NCI-H2081 (cell line): ENCODE measurements at regions not wholly inside any gene's neighbourhood (a gene's known extent, or its start where the extent isn't known, plus 50 kb on each side); places are given as distances from the start of the nearest gene placed in this dataset.
"Not testable (repeated sequence)": the region's sequence is repeated elsewhere in the genome, so short reads cannot be mapped to it uniquely, and the experiment has no call there.

Experiments
- DNase-seq, 2 experiments: peaks; one replicate each; lab custom pipeline; 2025; lab: John Stamatoyannopoulos, UW

DNA sequence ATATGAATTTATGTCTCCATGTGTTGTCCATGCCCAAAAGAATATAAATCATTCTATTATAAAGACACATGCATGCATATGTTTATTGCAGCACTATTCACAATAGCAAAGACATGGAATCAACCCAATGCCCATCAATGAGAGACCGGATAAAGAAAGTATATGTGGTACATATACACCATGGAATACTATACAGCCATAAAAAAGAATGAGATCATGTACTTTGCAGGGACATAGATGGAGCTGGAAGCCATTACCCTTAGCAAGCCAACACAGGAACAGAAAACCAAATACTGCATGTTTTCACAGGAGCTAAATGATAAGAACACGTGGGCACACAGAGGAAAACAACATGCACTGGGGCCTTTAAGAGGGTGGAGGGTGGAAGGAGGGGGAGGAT is 639.1 kb downstream of the GATA3 start:
- DNase-seq = not testable (repeated sequence)

GRCh38 chr10:8696746-8697145 is 642.3 kb downstream of the GATA3 start:
- no peak for DNase-seq

- DNase-seq = no peak
Observed at GRCh38 chr10:8700689-8701088, 646.2 kb downstream of the GATA3 start.

GRCh38 chr10:8702181-8702580 is 647.7 kb downstream of the GATA3 start:
- no peak for DNase-seq

DNA sequence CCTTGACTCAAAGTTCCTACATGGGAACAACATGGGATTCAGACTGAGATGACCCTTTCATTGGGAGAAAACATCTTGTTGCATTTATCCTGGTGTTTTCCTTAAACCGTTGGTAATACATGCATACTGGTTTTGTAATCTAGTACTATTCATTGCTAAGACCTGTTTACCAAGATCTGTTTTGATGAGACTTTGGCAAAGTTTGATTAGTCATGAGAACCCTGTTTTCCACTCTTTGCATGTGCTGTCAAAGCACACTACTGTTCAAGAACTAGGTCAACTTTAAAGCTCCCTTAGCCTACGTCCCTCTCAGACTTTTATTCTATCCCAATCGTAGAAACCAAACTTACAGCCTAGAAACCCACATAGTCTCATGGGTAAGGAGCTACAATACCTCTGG is 650.9 kb downstream of the GATA3 start:
- DNase-seq = no peak

GRCh38 chr10:8712656-8713055 is 658.2 kb downstream of the GATA3 start:
- DNase-seq = no peak

DNA sequence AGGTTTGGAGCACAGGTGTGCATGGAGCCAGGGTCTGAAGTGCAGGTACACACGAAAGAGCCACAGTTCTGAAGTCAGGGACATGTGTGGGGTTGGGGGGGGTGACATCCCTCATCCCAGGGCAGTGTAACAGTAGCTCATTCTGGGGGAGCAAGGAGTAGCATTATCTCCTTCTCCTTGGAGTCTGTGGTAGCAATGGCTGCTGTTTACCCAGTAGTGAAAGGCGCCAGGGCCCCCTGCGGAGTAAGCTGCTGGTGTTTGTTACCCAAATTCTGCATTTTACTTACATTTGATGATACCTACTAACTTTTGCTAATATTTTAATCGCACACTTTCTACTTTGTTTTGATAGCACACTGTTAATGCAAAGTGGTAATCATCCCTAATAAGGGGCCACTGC is 665.5 kb downstream of the GATA3 start:
- DNase-seq = no peak

DNA sequence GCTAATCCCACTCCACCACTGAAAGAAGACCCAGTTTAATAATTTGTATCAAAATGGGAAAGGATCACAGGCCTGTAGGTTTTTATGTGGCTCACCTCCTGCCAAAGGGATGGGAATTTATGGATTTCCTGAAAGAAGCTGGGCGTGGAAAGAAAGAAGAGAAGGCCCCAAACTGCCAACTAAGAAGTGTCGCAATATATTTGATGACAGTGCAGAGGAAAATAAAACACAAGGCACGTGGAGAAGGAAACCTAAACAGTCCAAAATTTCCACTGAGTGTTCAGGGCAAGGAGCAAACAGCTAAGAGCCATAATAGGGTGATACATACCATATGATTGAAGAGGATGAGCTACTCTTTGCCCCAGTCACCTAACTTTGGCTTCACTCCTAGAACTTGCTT is 667.2 kb downstream of the GATA3 start:
- no peak for DNase-seq

- DNase-seq = no peak
Observed at GRCh38 chr10:8722835-8723234, 668.3 kb downstream of the GATA3 start.

- DNase-seq = no peak
Observed at GRCh38 chr10:8725343-8725742, 670.9 kb downstream of the GATA3 start.

DNA sequence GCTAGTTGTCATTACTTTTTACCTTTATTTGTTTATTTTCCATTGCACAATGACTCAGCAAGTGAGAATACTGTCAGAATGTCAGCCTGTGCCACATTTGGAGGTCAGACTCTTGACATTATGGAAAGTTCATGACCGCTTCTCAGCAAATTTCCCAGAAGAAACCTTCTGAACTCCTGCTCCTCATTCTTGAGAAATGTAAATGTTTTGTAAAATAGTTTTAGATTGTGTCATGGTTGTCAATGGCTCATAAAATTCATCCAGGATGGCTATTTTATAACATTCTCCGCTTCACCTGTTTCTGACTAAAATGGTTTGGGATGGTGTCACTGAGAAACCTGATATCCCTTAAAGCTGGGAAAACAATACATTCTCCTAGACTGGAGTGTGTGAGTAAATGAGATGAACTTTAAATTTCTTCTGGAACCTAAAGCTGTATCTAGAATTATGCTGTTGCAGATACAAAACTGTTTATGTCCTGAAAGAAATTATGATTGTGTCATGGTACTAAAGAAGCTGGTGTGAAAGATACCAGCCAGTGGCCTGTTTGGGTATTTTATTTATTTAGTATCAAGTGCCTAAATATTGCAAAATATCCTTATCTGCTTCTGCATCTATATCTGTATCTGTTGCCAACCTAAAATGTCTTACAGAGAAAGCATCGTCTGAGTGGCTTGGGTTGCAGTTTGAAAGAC is 671.7 kb downstream of the GATA3 start:
- DNase-seq = no peak

DNA sequence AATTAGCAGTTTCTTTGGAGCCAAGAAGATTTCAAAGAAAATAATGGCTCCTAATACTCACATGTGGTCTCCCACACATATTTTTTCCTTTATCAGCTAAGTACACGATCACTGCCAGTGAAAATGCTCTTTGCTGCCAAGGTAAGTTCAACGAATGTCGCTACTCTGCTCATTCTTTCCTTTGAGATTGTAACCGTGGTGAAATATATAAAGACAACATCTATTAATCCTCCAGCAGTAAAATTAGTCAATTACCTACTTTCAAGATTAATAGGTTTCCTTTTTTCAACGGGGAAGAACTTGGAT is 672.2 kb downstream of the GATA3 start:
- DNase-seq = no peak

DNA sequence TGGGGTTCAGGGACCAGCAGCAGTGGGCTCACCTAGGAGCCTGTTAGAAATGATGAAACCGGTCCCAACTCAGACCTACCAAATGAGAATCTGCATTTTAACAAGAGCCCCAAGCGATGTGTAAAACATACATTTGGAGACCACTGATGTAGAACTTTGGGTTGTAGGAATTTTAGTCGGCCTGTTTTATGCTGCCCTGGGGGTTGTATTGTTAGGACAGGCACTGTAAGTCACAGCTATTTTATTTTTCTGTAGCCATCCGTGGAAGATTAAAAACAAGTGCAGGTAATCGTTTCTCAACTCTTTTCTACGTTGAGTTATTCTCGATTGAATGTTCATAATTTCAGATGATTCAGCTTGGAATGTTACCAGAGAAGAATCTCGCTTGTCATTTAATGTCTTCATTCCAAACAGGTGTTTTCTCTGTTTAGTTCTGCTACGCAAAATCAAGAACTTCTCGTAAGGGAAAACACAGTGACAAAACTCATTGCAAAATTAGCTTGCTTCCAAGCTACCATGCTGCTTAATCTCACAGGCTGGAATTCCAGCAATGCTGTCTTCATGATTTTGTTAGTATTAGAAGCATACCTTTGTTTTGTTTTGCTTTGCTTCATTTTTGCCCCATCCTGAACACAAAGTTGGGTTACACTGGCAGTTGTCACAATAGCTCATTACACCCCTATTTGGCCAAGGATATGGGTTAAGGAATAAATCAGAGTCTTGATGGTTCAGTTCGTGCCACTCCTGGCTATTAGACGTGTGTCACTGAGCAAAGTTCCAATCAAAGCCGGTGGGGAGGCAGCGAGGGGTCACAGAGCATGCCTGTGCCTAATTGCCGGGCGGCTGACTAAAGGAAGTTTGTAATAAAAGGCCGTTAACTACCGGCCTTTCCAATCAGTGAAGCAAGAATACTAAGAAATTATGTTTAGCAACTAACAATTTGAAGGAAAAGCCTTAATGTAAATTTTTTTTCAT is 676.9 kb downstream of the GATA3 start:
- no peak for DNase-seq

DNA sequence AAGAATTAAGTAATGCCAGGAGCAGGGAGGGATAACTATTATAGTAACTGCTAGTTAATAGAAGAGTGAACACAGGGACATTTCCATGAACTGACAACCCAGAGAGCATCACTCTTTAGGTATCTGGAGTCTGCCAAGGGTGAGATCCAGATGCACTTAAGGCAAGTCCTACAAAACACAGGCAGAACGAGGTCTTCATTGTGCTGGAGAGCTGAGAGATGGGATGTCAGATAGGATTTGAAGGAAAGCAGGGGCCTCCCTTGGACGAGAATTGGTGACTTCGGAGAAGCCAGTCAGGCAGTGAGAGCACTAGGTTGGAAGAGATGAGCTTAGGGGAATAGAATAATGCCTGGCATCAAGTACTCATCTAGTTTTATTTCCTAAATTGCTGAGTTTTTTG is 684.5 kb downstream of the GATA3 start:
- no peak for DNase-seq

- DNase-seq = no peak
Observed at GRCh38 chr10:8752146-8752843, 697.8 kb downstream of the GATA3 start.

DNA sequence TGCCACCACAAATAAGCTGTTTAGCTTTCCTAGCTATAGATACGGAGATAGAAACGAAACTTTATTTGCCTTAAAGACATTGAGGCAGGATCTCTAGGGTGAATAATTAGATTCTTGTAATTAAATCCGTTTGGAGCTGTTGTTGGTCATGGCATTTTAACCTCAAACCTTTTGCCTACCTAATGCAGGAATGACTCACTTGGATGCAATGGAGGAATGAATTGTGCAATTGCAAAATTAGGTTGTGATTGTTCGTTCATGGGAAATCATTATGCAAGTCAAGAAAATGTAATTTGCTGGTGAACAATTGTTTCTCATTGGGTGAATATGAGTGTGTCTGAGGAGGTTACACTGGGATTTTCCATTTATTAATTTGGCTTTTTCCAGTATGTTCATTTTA is 703.5 kb downstream of the GATA3 start:
- DNase-seq = no peak

DNA sequence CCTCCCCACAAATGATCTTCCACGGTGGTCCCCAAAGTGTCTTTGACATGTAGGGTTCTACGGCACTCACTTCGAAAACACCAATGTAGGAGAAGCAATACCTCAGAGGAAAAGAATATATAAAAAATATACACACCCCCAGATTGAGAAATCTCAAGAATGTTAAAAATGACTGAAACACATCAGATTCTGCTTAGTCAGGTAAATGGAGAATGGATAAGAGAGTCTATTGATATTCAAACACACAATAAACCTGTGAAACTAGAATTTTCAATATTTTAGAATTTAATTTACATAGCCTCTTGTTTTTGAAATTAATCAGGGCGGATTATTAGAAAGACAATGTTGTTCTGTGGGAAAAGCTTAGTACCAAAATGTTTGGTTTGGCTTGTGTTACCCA is 712.4 kb downstream of the GATA3 start:
- DNase-seq = no peak

DNA sequence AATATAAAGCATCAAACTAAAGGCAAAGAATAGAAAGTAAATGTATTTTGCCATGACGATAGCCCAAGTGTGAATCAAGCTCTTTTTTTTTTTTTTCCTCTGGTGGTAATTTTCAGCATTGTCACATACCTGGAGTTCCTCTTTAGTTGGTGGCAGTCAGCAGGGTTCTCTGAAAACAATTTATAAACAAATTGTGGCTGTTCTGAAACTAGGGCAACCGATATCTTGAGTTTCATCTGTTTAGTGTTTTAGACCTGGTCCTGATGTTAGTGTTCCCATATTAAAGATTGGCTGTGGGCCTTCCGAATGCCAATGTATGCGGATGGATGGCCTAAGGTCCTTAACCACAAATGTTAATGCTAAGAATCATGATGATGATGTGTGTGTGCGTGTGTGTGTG is 713.1 kb downstream of the GATA3 start:
- DNase-seq = no peak

DNA sequence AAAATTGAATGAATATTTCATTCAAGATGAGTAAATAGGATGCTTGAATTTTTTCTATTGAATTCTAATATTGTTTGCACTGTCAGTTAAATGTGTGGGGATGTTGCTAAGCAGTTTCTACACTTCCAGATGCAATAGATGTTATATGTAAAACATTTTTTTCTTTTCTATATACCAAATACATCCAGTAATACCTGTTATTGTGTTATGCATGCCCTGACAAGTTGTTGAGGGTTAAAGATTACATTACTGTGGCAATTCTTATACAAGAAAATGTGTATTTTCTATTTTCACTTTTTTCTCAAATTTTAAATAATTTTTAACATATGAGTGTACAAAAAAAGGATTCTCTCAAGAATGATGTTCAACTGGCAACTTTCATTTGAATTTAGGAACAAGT is 713.9 kb downstream of the GATA3 start:
- DNase-seq = no peak

- DNase-seq = no peak
Observed at GRCh38 chr10:8768852-8769251, 714.4 kb downstream of the GATA3 start.

GRCh38 chr10:8776926-8777622 is 722.6 kb downstream of the GATA3 start:
- DNase-seq = no peak

GRCh38 chr10:8778713-8779112 is 724.2 kb downstream of the GATA3 start:
- no peak for DNase-seq
